AML-193 (cell line): ENCODE measurements at regions not wholly inside any gene's neighbourhood (a gene's known extent, or its start where the extent isn't known, plus 50 kb on each side); places are given as distances from the start of the nearest gene placed in this dataset.

ENCODE experiments used
- DNase-seq, 2 experiments: peaks; one replicate each; lab custom pipeline; 2025; lab: John Stamatoyannopoulos, UW

GRCh38 chr21:35223480-35224156, 174.5 kb upstream of the RUNX1 start:
- no peak for DNase-seq

- peak; percentile 12 to 24 for DNase-seq
Measured at GRCh38 chr21:35222541-35222941, 173.4 kb upstream of the RUNX1 start.

GRCh38 chr21:35222021-35222420, 172.9 kb upstream of the RUNX1 start:
- no peak for DNase-seq

GRCh38 chr21:35220301-35220700, 171.2 kb upstream of the RUNX1 start:
- no peak for DNase-seq

- DNase-seq, result no peak
Measured at GRCh38 chr21:35219719-35220118, 170.6 kb upstream of the RUNX1 start.

GRCh38 chr21:35219291-35219690, 170.2 kb upstream of the RUNX1 start:
- DNase-seq, result no peak

- DNase-seq, result no peak
Measured at GRCh38 chr21:35217504-35218060, 168.5 kb upstream of the RUNX1 start.

GRCh38 chr21:35216996-35217395, 167.9 kb upstream of the RUNX1 start:
- DNase-seq, result no peak

- DNase-seq, result no peak
Measured at GRCh38 chr21:35215870-35216269, 166.8 kb upstream of the RUNX1 start.

- DNase-seq, result no peak
Measured at GRCh38 chr21:35212393-35213127, 163.5 kb upstream of the RUNX1 start.

- DNase-seq, result no peak
Measured at GRCh38 chr21:35211782-35212181, 162.7 kb upstream of the RUNX1 start.

GRCh38 chr21:35210093-35210492, 161.0 kb upstream of the RUNX1 start:
- no peak for DNase-seq

GRCh38 chr21:35208810-35209517, 159.9 kb upstream of the RUNX1 start:
- DNase-seq, result no peak

GRCh38 chr21:35208104-35208503, 159.0 kb upstream of the RUNX1 start:
- no peak for DNase-seq

- no peak for DNase-seq
Measured at GRCh38 chr21:35207322-35207721, 158.2 kb upstream of the RUNX1 start.

GRCh38 chr21:35206141-35207125, 157.3 kb upstream of the RUNX1 start:
- DNase-seq, result no peak

GRCh38 chr21:35204850-35205541, 155.9 kb upstream of the RUNX1 start:
- DNase-seq, result peak; percentile 70 to 76

- no peak for DNase-seq
Measured at GRCh38 chr21:35204125-35204524, 155.0 kb upstream of the RUNX1 start.

- DNase-seq, result no peak
Measured at GRCh38 chr21:35203093-35203977, 154.2 kb upstream of the RUNX1 start.

GRCh38 chr21:35202431-35202830, 153.3 kb upstream of the RUNX1 start:
- DNase-seq, result peak; percentile 54 to 56
